COLO829 (cell line): ENCODE measurements at regions not wholly inside any gene's neighbourhood (a gene's known extent, or its start where the extent isn't known, plus 50 kb on each side); places are given as distances from the start of the nearest gene placed in this dataset.

Source experiments
- DNase-seq: peaks from one replicate; pipeline ENCODE4 v3.0.0; 2012; ENCODE audit warnings: low spot score

DNA sequence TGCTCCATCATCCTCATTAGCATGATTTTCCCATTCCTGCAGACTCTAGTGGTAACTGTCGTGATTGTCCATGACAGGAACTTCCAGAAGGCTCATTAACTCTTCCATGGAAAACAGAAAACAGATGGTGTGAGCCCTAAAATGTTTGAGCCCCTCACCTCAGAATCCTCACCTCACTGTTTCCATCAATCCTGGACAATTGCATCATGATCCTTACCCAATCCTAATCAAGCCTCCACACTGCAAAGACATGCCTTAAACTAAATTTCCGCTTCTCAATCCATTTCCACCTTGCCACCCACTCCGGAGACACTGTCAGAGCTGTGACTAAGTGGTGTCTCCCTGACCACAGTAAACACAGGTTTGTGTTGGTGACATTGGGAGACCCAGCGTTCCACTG, 311.0 kb upstream of the JARID2 start:
- DNase-seq: no peak

GRCh38 chr6:14936861-14937260, 309.0 kb upstream of the JARID2 start:
- DNase-seq: no peak

DNA sequence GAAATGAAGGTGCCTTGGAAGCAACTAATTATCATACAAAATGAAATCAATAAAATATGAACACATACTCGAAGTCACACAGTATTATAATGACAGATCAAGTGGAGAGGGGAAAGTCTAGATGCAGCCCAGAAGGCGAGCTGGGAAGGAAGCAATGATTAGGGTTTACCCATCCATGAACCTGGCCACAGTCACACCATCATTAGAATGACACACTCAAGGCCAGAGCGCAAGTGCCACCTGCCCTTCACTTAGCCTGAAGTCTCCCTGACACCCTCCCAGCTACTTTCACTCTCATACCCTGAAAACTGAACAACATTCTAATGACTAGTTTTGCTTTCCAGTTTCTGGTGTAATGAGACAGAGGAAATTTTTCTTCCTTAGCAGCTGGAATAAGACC, 302.8 kb upstream of the JARID2 start:
- DNase-seq: no peak

DNA sequence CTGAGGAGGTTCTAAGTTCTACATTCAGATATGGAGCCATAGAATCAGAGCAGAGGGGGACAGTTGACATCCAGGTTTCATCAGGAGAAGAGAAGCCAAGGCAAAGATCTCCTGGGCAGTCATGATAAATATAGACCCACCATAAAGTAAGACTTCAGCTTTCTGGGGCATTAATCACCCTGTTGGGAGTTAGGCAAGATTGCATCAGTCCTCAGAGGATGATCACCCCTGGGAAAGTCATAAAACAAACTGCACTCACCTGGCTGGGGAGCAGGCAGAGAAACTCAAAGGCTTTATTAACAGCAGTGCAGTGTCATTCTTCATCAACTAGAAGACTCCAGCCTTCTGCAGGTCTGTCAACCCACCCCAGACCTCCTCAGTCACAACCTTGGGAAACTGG, 301.3 kb upstream of the JARID2 start:
- DNase-seq: no peak

- DNase-seq: no peak
These were observed 300.2 kb upstream of the JARID2 start for GRCh38 chr6:14945461-14946185.

DNA sequence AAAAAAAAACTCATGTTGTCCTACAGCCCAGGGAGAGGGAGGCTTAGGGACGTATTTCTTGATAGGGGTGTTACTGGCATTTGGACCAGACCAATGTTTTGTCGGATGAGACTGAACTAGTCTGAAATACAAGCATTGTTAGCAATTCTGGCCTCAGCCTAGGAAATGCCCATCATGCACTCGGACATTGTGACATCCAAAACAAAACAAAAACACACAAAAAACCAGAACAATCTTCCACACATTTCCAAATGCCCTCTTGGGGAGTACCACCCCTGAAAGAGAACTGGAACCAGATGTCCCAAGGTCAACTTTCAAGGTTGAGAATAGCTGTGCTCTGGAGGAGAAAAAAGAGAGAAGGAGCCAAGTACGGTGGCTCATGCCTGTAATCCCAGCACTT, 299.1 kb upstream of the JARID2 start:
- no peak for DNase-seq

DNA sequence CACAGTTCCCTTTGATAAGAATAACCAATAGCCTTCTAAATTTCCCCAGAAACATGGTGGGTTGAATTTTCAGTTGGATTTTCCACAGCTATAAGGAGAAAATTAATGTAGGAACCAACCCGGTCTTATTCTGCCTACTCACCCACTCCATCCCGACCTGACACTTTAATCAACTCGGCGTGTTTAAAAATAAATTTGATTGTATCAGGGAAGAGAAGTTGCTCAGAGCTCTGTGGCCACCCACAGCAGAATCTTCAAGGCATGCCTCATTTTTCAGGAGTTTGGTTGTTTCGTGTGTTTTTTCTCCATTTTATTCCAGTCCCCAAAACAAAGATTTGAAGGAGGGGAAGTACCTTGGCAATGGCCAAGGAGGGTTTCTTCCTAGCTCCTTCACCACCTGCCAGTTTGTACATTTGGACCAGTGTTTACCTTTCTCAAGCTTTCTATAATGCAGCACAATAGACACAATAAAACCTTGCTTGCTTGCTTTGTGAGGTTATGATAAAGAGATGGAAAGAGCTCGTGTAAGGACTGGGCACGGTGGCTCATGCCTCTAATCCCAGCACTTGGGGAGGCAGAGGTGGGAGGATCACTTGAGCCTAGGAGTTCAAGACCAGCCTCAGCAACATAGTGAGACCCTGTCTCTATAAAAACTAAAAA, 297.2 kb upstream of the JARID2 start:
- no peak for DNase-seq

GRCh38 chr6:14950103-14950969, 295.5 kb upstream of the JARID2 start:
- DNase-seq: no peak

GRCh38 chr6:14950970-14951276, 294.9 kb upstream of the JARID2 start:
- DNase-seq: no peak

- no peak for DNase-seq
These were observed 294.2 kb upstream of the JARID2 start for GRCh38 chr6:14951704-14952103.

GRCh38 chr6:14953836-14954235, 292.0 kb upstream of the JARID2 start:
- no peak for DNase-seq

GRCh38 chr6:14957355-14958059, 288.4 kb upstream of the JARID2 start:
- DNase-seq: no peak

DNA sequence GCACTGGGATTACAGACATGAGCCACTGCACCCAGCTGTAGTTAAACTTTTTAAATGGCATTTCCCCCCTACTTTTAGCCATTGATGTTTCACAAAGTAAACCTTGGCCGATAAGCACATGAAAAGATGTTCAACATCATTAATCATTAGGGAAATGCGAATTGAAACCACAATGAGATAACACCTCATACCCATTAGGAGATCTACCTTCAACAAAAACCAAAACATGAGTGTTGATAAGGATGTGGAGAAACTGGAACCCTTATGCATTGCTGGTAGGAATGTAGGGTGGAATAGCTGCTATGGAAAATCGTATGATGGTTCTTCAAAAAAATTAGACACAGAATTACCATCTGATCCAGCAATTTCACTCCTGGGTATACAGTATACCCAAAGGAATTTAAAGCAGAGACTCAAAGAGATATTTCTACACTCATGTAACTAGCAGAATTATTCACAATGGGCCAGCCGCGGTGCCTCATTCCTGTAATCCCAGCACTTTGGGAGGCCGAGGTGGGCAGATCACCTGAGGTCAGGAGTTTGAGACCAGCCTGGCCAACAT, 286.5 kb upstream of the JARID2 start:
- no peak for DNase-seq

DNA sequence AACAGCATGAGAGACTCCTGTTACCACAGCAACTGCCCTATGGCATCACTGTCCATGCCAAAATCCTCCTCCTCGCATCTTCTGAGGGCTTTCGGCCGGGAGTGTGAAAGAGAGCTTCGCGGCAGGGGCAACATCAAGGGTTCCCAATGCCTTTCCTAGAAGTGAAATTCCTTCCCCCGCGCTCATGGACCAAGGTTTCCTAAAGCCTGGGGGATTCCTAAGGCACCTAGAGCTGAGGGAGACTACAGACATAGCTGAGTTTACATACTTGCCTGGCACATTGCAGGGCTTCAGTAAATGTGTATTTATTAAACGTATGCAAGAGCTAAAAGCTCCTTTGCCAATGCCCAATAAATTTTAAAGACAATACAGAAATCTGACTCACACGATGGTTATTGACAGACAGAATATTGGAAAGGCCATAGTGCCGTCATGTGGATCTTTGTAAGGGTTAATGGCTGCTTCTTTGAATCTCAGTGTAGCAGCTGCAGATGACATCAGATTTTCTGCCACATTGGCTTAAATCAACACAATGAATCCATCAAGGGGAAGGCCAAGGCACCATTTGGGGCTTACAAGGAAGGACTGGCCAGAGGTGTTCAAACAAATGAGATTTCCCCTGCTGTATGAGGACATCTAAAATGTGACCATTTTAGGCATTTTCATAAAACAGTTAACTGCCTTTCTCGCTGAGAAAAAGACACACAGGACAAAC, 281.2 kb upstream of the JARID2 start:
- DNase-seq: no peak

GRCh38 chr6:14965424-14966075, 280.3 kb upstream of the JARID2 start:
- no peak for DNase-seq

DNA sequence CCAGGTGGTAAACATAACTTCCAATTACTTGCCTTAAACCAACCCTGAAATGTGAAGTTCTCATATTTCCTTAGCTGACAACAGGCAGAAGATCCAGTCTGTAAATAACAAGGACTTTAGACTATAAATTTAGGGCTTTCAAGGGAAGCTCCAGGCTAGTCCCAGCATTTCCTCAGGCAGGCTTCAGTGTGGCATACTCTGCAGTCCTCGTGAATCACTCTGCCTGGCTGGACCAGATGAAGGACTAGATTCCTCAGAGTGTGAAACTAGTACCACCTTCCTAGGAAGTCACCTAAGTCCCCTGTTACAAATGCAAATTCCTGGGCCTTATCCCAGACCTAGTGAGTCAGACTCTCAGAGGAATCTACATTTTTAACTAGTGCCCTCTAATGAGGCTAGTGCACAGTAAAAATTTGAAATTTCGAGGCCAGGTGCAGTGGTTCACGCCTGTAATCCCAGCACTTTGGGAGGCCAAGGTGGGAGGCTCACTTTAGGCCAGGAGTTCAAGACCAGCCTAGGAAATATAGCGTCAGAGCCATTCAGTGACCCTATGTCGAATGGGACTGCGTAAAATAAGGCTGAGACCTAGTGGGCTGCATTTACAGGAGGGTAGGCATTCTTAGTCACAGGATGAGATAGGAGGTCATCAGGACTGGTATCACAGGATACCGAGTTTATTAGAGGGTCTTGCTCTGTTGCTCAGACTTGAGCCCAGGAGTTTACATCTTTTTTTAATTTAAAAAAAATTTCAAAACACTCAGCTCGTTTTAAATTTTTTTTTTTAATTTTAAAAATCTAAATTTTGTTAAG, 279.6 kb upstream of the JARID2 start:
- DNase-seq: no peak

DNA sequence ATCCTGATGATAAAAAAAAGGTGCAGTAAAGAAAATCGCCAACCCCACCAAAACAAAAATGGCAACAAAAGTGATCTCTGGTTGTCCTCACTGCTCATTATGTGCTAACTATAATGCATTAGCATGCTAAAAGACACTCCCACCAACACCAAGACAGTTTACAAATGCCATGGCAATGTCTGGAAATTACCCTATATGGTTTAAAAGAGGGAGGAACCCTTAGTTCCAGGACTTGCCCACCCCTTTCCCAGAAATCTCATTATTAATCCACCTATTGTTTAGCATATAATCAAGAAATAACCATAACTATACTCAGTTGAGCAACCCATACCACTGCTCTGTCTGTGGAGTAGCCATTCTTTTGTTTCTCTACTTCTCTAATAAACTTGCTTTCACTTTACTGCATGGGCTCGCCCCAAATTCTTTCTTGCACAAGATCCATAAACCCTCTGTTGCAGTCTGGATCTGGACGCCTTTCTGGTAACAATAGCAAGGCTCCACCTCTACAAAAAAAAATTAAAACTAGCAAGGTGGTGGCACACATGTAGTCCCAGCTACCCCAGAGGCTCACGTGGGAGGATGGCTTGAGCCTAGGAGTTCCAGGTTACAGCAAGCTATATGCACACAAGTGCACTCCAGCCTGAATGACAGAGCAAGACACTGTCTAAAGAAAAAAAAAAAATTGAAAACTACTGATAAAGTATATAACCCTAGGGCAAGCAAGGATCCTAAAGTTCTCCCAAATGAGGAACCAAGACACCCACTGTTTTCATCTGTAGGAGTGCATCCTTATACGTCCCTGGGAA, 278.8 kb upstream of the JARID2 start:
- DNase-seq: no peak

- no peak for DNase-seq
These were observed 277.7 kb upstream of the JARID2 start for GRCh38 chr6:14968056-14968637.

GRCh38 chr6:14969126-14969525, 276.7 kb upstream of the JARID2 start:
- DNase-seq: no peak
